Fibroblast of gingiva (primary cell): ENCODE measurements at regions not wholly inside any gene's neighbourhood (a gene's known extent, or its start where the extent isn't known, plus 50 kb on each side); places are given as distances from the start of the nearest gene placed in this dataset.

Experiments used
- DNase-seq: peaks from one replicate; pipeline ENCODE4 v3.0.0-alpha.2; 2011; ENCODE audit warnings: low read depth

- DNase-seq, result no peak
Measured at GRCh38 chr15:100735129-100736053, 133.0 kb downstream of the ASB7 start.

- no peak for DNase-seq
Measured at GRCh38 chr15:100737214-100737613, 134.8 kb downstream of the ASB7 start.

DNA sequence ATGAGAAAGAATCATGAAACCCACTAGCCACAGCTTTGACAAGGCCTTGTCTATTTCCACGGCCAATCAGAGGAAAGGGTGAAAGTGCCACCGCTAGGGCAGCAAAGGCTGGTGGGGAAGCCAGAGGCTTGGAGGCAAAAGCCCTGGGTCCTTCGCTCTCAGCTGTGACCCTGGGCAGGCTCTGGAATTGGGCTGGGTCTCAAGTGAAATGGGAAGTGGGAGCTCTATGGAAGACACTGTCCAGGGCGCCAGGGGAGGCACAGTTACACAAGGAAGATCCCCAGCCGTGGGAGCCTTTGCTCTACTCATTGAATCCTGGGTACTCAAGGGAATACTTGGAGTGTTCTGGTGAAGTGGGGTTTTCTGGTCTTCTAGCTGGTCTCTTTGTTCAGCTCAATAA, 136.2 kb downstream of the ASB7 start:
- no peak for DNase-seq

GRCh38 chr15:100740138-100740537, 137.7 kb downstream of the ASB7 start:
- DNase-seq, result peak; percentile 92

- DNase-seq, result no peak
Measured at GRCh38 chr15:100751585-100751984, 128.0 kb upstream of the ALDH1A3 start.

- DNase-seq, result no peak
Measured at GRCh38 chr15:100753503-100753902, 126.1 kb upstream of the ALDH1A3 start.

GRCh38 chr15:100757661-100758060, 122.0 kb upstream of the ALDH1A3 start:
- DNase-seq, result no peak

- no peak for DNase-seq
Measured at GRCh38 chr15:100758555-100758954, 121.1 kb upstream of the ALDH1A3 start.

DNA sequence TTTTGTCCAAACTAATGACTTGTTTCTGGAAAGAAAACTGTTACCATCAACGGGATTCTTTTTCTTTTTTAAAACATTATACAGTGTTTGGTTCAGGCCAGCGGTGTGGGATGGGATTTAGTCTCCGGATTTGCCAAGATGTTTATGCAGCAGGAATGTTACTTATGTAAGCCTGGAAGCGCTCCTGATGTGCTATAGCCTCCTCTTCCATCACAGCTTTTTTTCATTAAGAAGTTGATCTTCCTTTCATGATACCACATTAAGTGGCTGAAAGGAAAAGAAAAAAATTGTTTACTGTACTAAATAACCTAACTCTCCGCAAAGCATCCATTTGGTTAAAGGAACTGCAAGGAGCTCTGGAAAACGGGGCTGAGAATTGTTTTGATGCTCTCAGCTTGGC, 120.5 kb upstream of the ALDH1A3 start:
- peak; percentile 93 for DNase-seq

DNA sequence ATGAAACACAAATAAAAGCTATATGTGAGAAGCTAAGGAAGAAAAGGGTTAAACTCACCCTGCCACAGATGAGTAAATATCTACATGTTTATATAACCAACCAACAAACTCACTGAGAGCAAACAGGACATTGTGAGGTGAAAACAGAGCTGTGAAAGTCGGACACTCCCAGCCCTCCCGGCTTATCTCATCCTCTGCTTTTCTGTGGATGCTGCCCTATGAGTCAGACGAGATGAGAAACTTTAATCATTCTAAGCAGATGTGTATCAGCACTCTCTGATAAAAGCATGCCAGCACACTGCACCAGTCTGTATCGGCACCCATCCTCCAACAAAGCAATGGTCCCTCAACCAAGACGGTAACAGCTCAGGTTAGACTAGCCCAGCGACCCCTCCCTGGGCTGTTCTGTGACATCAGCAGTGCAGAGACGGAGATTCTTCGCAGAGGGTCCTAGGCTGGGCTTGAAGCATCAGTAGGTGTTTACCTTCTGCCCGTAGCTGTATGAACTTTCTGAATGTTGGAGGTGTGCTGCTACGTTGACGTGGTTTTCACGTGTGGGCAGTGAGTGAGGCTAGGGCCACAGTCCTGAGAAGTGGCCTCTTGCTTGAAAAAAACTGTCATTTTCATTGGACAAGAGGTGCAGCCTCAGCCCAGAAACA, 119.8 kb upstream of the ALDH1A3 start:
- DNase-seq, result peak; percentile 28

DNA sequence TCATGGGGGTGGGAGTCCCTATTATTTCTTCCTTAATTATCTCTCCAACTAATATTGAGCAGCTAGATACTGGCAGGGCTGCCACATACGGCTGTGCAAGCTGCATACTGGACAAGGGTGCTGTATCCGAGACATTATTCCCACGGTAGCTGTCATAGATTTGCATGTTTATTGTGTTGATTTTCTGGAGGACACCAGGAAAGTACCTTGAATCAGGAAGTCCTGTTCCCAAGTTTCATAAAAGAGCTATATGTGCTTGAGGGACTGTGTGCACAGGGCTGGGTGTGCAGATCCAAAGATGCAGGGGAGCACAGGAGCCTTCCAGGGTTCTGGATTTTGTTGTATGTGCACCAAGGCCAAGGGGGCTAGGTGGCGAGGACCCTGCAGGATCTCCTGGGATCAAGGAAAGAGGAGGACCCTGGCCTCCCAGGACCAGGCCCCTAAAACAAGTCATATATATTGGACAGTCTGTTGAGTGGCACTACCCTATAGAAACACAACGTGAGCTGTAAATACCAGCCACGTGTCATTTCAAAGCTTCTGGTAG, 119.2 kb upstream of the ALDH1A3 start:
- no peak for DNase-seq

GRCh38 chr15:100761290-100761935, 118.2 kb upstream of the ALDH1A3 start:
- DNase-seq, result no peak

- no peak for DNase-seq
Measured at GRCh38 chr15:100762289-100762688, 117.3 kb upstream of the ALDH1A3 start.

DNA sequence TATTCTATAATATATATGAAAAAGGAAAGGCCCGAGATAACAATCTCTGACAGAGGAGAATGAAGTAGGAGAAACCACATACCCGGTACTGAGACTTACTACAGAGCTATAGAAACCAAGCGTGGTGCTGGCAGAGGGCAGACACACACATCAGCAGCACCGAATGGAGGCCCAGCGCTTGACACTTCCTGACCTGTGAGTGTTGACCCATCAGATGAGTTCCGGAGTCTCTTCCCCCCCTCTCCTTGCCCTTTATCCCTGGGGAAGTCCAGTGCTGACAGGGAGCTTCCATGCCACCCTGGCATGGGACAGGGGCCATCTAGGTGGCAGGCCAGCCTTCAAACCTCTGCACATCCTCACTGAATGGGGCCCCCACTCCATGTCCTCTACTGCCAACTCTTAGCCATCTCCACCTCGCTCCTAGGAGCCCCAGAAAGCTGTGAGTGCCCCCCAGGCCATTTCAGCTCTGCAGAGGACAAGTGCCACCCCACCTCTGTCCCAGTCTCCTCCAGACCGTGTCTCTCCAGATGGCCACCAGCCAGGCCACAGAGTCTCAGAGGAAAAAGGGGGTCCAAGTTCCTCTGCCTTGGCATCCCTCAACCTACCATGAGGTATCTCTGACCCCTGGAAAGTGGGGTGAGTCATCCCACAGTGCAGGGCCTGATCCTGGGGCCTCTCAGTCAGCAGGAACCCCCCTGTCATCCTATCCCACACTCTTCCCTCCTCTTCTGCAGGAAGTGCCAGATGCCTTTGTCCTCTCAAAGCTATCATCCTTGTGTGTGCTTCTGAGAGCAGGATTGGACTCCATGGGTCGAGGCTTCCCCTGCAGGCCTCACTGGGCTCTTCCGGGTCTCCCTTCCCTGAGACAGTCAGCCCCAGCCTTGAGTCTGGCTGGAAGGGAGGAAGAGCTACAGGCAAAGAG, 116.5 kb upstream of the ALDH1A3 start:
- DNase-seq, result no peak

DNA sequence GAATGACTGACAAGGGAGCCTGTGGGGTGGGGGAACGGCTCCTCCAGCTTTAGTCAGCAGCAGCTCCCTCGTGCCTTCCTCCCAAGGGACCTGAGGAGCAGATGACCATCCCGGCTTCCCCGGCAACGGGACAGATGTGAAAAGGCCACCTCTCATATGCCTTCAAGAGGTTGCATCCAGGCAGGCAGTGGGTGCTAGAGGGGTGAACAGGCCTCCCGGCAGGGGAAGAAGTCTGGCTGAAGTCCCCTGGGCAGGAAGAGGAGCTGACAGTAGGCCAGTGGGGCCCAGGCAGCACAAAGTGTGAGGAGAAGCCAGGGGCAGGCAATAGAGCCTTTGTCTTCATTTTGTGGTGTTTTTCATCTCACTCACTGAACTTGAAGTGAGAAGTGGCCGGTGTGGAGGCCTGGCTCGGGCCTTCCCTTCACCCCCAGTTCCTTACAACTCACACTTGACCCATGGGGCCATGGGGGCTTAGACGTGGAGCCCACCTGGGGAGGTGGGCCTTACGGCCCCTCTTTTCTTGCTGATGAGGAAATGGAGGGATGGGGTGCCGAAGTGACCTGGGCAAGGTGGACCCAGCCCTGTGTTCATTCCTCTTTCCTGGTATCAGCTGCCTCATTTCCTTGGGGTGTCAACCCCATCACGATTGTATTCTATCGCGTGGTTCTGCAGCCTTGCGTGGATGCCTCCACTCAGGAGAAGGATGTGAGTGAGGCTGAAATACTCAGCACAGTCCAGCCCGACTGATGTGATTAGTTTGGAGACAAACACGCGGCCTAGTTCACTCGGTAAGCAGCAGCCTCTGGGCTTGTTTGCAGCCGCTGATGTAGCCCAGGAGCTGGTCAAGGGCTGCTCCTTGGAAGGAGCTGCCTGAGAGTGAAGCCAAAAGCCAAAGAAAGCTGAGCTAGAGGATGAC, 115.5 kb upstream of the ALDH1A3 start:
- no peak for DNase-seq

- DNase-seq, result peak; percentile 90
Measured at GRCh38 chr15:100764778-100765466, 114.7 kb upstream of the ALDH1A3 start.

GRCh38 chr15:100765467-100766241, 114.0 kb upstream of the ALDH1A3 start:
- no peak for DNase-seq

- DNase-seq, result peak; percentile 42
Measured at GRCh38 chr15:100766243-100767000, 113.2 kb upstream of the ALDH1A3 start.
